ENCODE measurements at regions not wholly inside any gene's neighbourhood (a gene's known extent, or its start where the extent isn't known, plus 50 kb on each side); places are given as distances from the start of the nearest gene placed in this dataset.

DNA sequence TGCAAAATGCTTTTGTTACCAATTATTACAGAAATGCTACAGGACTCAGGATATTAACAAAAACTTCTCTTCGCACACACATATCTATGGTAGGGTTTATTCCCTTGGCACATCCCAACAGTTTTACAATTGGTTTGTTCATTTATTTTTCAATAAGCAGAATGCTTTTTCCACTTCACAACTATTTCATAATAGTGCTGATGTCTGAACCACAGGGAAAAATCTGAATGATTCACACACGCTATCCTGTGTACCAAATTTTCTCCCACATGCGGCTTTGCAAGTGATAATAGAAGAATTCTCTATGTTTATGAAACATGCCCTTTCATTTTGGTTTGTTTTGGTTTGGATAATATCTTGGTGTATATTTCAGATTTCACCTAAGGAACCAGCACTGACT is 725.7 kb upstream of the TENM3 start:
- H3K9me3 ChIP-seq: no peaks in the 10 kb centered on the region
- DNase-seq: no peak
- no peaks in the 10 kb centered on the region for H3K27me3 ChIP-seq
- no peaks in the 10 kb centered on the region for H3K36me3 ChIP-seq
- H3K4me3 ChIP-seq: no peak overlapping the region

GRCh38 chr4:181520790-181521189 is 722.4 kb upstream of the TENM3 start:
- no peaks in the 10 kb centered on the region for H3K36me3 ChIP-seq
- no peak for DNase-seq
- no peaks in the 10 kb centered on the region for H3K27me3 ChIP-seq
- H3K9me3 ChIP-seq: no peaks in the 10 kb centered on the region
- no peak overlapping the region for H3K4me3 ChIP-seq

DNA sequence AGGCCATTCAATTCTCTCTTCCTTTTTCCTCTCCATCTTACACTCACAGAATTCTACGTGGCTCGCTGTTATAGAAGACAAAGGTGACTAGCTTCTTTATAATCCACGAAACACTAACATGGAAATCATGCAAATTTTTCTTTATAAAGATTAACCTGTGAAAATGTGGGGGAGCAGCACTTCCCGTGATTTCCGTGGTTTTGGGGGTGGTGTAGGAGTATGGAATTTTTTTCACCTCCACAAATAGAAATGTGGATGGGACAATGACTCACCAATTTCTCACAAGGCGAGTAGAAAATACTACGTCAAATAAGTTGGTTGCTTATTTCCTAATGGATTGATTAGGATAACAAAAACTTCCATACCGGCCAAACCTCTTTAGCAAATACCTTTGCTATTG is 719.2 kb upstream of the TENM3 start:
- no peaks in the 10 kb centered on the region for H3K36me3 ChIP-seq
- H3K27me3 ChIP-seq: no peaks in the 10 kb centered on the region
- no peaks in the 10 kb centered on the region for H3K9me3 ChIP-seq
- no peak for DNase-seq
- no peak overlapping the region for H3K4me3 ChIP-seq

DNA sequence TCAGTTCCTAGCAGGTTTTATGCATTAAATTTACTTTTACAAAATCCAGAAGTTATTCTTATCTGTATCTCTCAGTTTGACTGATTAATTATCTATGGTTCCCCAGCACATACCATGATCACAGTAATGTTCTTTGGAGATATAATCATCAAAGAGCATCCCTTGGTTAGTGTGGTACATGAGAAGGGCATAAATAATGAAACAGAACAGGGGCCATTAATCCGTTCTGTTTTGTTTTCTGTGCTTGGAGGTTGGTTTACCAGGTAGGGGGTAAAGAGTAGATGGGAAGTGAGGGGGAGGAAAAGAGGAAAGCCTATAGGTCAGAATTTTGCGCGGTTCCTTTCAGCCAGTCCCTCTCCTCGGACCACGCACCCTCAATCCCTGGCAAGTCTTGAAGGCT is 718.7 kb upstream of the TENM3 start:
- DNase-seq: no peak
- H3K4me3 ChIP-seq: no peak overlapping the region
- no peaks in the 10 kb centered on the region for H3K27me3 ChIP-seq
- no peaks in the 10 kb centered on the region for H3K9me3 ChIP-seq
- H3K36me3 ChIP-seq: no peaks in the 10 kb centered on the region

DNA sequence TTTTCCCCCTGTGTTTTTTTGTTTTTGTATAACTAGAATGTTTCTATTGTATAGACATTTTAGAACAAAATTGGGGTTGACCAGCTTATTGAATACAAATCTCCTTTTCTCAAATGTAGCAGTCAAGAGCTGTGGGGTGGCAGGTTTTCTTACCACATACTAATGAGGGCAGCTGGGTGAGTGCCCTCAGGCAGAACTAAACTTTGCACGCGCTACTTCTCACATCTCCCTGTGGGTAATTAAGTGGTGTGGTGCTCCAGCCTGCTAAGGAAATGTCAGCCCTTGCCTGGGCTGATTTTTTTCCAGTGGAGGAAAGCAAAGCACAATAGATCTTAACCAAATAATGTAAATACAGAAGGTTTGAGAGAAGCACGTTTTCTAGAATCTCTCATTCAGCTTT is 717.6 kb upstream of the TENM3 start:
- Histone ChIP-seq H3K27me3 (no peaks in the 10 kb centered on the region), H3K36me3 (no peaks in the 10 kb centered on the region), H3K4me3 (no peak overlapping the region), H3K9me3 (no peaks in the 10 kb centered on the region)
- DNase-seq: no peak

GRCh38 chr4:181528570-181529184 is 714.5 kb upstream of the TENM3 start:
- Histone ChIP-seq H3K36me3 (no peaks in the 10 kb centered on the region), H3K27me3 (no peaks in the 10 kb centered on the region), H3K9me3 (no peaks in the 10 kb centered on the region), H3K4me3 (no peak overlapping the region)
- peak; percentile 30 for DNase-seq

DNA sequence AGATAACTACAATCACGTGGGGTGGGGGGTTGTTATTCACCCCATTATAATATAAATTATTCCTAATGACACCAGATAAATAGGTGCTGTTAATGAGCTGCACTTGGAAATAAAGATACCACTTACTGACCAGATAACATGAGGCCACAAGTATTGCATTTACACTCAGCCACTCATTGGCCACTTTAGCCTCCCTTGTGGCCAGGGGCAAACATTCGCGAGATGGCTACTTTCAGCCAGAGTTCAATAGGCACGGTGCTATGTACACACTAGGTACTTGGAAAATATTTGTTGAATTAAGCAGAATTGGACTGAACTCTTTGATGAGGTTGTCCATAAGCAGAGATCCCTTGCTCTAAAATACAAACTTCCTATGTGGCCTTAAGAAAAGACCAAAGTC is 713.7 kb upstream of the TENM3 start:
- no peak overlapping the region for H3K4me3 ChIP-seq
- H3K36me3 ChIP-seq: no peaks in the 10 kb centered on the region
- H3K27me3 ChIP-seq: no peaks in the 10 kb centered on the region
- H3K9me3 ChIP-seq: no peaks in the 10 kb centered on the region
- no peak for DNase-seq

DNA sequence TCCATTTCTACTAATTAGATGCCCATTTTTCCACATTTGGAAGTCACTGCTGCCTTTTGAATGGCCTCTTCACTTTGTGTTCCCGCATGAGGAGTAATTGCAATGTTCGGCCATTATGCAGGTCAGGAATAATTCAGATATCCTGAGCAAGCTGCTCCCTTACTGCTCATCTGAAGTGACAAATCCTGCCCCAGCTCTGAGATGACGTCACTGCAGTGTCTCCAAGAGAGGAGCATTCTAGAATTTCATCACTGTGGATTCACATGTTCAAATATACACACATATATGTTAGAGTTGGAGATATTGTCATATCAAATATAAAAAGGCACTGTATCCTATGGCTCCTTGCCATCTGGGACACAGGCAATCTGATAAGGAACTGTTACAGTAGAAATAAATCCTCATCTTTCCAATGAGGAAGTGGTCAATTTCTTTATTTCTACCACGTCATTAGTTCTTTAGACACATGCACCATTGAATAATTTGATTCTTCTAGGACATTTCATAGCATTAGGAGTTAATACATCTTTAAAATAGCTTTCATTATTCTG is 706.9 kb upstream of the TENM3 start:
- no peaks in the 10 kb centered on the region for H3K36me3 ChIP-seq
- no peak for DNase-seq
- H3K9me3 ChIP-seq: no peaks in the 10 kb centered on the region
- no peak overlapping the region for H3K4me3 ChIP-seq
- H3K27me3 ChIP-seq: no peaks in the 10 kb centered on the region

DNA sequence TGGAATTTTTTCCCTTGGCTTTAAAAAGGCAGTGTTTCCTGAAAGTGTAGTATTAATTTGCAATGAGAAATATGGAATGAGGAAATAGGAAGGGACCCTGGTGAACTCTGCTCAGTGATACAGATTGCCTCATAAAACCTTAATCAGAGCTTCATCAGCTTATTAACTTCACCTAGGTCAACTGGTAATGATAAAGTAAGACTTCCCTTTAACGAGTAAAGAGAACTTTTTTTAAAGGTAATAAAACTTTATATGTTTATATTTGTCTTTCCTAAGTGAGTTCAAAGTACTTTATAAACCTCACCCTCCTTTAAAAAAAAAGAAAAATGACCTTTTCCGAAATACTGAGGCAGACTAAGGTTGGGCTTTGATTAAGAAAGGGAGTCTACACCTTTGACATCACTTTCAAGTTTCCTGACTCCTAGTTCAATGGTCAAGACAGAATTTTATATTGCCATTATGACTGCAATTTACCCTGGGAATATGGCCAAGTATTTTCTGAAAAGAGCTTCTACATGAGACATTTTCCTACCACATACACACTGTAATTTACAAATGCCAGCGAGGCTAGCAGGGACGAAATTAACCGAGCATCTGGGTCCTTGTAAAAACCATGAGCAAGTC is 706.3 kb upstream of the TENM3 start:
- DNase-seq: no peak

GRCh38 chr4:181538431-181538830 is 704.8 kb upstream of the TENM3 start:
- Histone ChIP-seq H3K36me3 (no peaks in the 10 kb centered on the region), H3K4me3 (no peak overlapping the region), H3K9me3 (no peaks in the 10 kb centered on the region), H3K27me3 (no peaks in the 10 kb centered on the region)
- no peak for DNase-seq

More for the DNA sequence above, 706.3 kb upstream of the TENM3 start:
- no peaks in the 10 kb centered on the region for H3K9me3 ChIP-seq
- no peaks in the 10 kb centered on the region for H3K27me3 ChIP-seq
- H3K4me3 ChIP-seq: no peak overlapping the region
- no peaks in the 10 kb centered on the region for H3K36me3 ChIP-seq

- Histone ChIP-seq H3K36me3 (no peaks in the 10 kb centered on the region), H3K4me3 (no peak overlapping the region), H3K27me3 (no peaks in the 10 kb centered on the region), H3K9me3 (no peaks in the 10 kb centered on the region)
- DNase-seq: no peak
These were observed 701.8 kb upstream of the TENM3 start for GRCh38 chr4:181541396-181541795.

GRCh38 chr4:181548873-181549575 is 694.2 kb upstream of the TENM3 start:
- H3K9me3 ChIP-seq: no peaks in the 10 kb centered on the region
- peak; percentile 64 for DNase-seq
- no peak overlapping the region for H3K4me3 ChIP-seq
- H3K27me3 ChIP-seq: no peaks in the 10 kb centered on the region
- H3K36me3 ChIP-seq: no peaks in the 10 kb centered on the region

DNA sequence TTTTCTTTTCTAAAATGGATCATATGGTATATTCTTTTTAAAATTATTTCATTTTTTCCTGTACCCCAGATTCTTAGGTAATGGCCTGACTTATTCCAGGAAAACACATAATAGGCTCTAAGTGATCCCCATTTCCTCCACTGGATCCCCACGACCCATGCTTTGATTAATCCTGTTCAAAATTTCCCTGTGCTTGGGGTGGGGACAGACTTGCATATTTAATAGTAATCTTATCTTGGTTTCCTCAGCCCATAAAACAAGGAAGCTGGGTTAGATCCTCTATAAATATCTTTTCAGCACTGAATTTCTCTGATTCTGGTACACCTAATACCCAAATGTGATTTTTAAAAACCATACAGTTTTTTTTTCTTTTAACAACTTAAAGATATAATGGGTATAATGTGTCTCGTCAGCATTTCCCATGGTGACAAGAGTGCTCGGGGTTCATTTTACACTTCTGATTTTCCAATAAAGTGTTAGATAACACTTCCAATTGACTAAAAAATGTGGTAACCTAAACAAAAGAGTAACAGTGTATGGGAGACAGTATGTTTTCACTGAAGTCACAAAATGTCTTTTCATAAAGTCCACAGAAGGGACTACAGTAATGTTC is 693.5 kb upstream of the TENM3 start:
- no peaks in the 10 kb centered on the region for H3K36me3 ChIP-seq
- H3K4me3 ChIP-seq: no peak overlapping the region
- no peaks in the 10 kb centered on the region for H3K27me3 ChIP-seq
- H3K9me3 ChIP-seq: no peaks in the 10 kb centered on the region
- no peak for DNase-seq

DNA sequence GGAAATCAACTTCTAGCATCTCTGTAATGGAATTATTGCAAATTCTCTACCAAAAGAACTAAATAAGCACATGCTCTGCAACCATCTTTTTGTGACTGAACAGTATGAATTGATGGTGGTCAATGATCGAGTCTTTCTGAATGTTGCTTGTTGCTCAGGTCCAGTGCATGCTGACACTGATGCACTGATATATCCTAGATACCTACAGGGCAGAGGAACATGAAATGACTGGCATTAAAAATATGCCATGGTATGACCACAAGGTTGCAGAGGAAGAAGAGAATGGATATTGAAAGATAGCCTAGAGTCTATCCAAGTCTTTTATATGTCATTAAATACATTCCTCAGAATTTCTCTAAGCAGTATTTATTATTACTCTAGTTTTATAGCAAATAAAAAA is 692.8 kb upstream of the TENM3 start:
- Histone ChIP-seq H3K9me3 (no peaks in the 10 kb centered on the region), H3K27me3 (no peaks in the 10 kb centered on the region), H3K4me3 (no peak overlapping the region), H3K36me3 (no peaks in the 10 kb centered on the region)
- no peak for DNase-seq

DNA sequence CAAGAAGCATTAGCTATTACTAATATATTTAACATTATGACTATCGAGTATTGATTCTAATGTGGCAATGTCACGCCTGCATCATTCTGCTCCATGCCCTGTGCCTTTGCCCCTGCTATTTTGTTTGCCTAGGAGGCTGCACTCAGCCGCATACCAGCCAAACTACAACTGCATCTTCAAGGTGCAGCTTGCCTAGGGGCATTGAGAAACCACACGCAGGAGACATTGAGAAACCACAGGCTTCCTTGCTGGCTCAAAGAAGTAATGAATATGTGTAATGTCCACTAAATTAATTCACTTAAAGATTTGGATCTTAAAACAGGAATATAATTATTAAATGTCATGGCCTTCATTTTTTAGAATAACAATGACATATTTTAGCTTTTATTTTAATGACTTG is 683.6 kb upstream of the TENM3 start:
- Histone ChIP-seq H3K4me3 (no peak overlapping the region), H3K27me3 (no peaks in the 10 kb centered on the region)

GRCh38 chr4:181562399-181562798 is 680.8 kb upstream of the TENM3 start:
- Histone ChIP-seq H3K27me3 (no peaks in the 10 kb centered on the region), H3K4me3 (no peak overlapping the region), H3K36me3 (no peaks in the 10 kb centered on the region), H3K9me3 (no peaks in the 10 kb centered on the region)
- DNase-seq: no peak

More for the DNA sequence above, 683.6 kb upstream of the TENM3 start:
- Histone ChIP-seq H3K36me3 (no peaks in the 10 kb centered on the region), H3K9me3 (no peaks in the 10 kb centered on the region)
- DNase-seq: no peak

GRCh38 chr4:181564625-181565024 is 678.6 kb upstream of the TENM3 start:
- H3K27me3 ChIP-seq: no peaks in the 10 kb centered on the region
- DNase-seq: no peak
- H3K4me3 ChIP-seq: no peak overlapping the region

More at GRCh38 chr4:181564625-181565024, 678.6 kb upstream of the TENM3 start:
- Histone ChIP-seq H3K9me3 (no peaks in the 10 kb centered on the region), H3K36me3 (no peaks in the 10 kb centered on the region)

Measured in MG63 (cell line).